DND-41 (cell line): ENCODE measurements at regions not wholly inside any gene's neighbourhood (a gene's known extent, or its start where the extent isn't known, plus 50 kb on each side); places are given as distances from the start of the nearest gene placed in this dataset.

Source experiments
- ATAC-seq: fragments of 200-7000 bp; cut with Tn5 transposase; 3 replicates; pipeline ENCODE4 v1.9.1; 2021; ENCODE audit warnings: low read depth; ENCODE audit not compliant: insufficient read depth
- DNase-seq: peaks from one replicate; pipeline ENCODE4 v3.0.0-alpha.2; 2020
- H2AFZ ChIP-seq: 2 replicates; pipeline ENCODE4 v1.6.0; 2012; ENCODE audit warnings: low read depth, low read length
- H3K27ac ChIP-seq: 2 replicates; pipeline ENCODE4 v1.5.1; 2012; ENCODE audit warnings: low read length, inconsistent platforms
- H3K27me3 ChIP-seq: fragments of 200-600 bp; sonication (generic); 2 replicates; pipeline ENCODE4 v1.6.0; 2012; ENCODE audit warnings: low read length, mild to moderate bottlenecking, inconsistent platforms; ENCODE audit not compliant: insufficient read depth, poor library complexity
- H3K36me3 ChIP-seq: 2 replicates; pipeline ENCODE4 v1.5.1; 2012; ENCODE audit warnings: low read length, inconsistent platforms; ENCODE audit not compliant: insufficient read depth
- H3K4me1 ChIP-seq: 2 replicates; pipeline ENCODE4 v1.5.1; 2012; ENCODE audit warnings: mild to moderate bottlenecking, low read length; ENCODE audit not compliant: insufficient read depth
- H3K4me2 ChIP-seq: 2 replicates; pipeline ENCODE4 v1.6.0; 2012; ENCODE audit warnings: mild to moderate bottlenecking, moderate library complexity, low read length, inconsistent platforms; ENCODE audit not compliant: insufficient read depth
- H3K4me3 ChIP-seq, 2 experiments: fragments of 200-600 bp in 1 of 2; shearing (Covaris generic) in 1 of 2; 2 replicates each; pipeline ENCODE4 v1.5.1; 2012 to 2016; ENCODE audit warnings: inconsistent platforms in 2 of 2, low read length in 2 of 2, mild to moderate bottlenecking in 2 of 2, low read depth in 1 of 2, moderate library complexity in 1 of 2
- H3K79me2 ChIP-seq: 2 replicates; pipeline ENCODE4 v1.6.0; 2012; ENCODE audit warnings: low read length, inconsistent platforms; ENCODE audit not compliant: insufficient read depth
- H3K9ac ChIP-seq: 2 replicates; pipeline ENCODE4 v1.6.0; 2012; ENCODE audit warnings: low read depth, mild to moderate bottlenecking, inconsistent platforms, low read length, moderate library complexity
- H3K9me3 ChIP-seq: 2 replicates; pipeline ENCODE4 v1.5.1; 2012; ENCODE audit warnings: low read length, moderate library complexity, mild to moderate bottlenecking, inconsistent platforms; ENCODE audit not compliant: insufficient read depth, severe bottlenecking
- H4K20me1 ChIP-seq: 2 replicates; pipeline ENCODE4 v1.6.0; 2012; ENCODE audit warnings: low read length; ENCODE audit not compliant: insufficient read depth
- CTCF ChIP-seq: IDR thresholded peaks from 2 replicates; pipeline ENCODE4 v1.5.1; 2012; ENCODE audit warnings: borderline replicate concordance, low read length, moderate library complexity, mild to moderate bottlenecking; ENCODE audit not compliant: poor library complexity, severe bottlenecking; ENCODE audit errors: extremely low read depth
- EZH2 ChIP-seq: IDR thresholded peaks from 3 replicates; pipeline ENCODE4 v1.6.1; 2012; ENCODE audit warnings: borderline replicate concordance, low read depth, mild to moderate bottlenecking, moderate library complexity, low read length, inconsistent platforms; ENCODE audit not compliant: severe bottlenecking

- Histone ChIP-seq H4K20me1 (no peaks in the 10 kb centered on the region), H3K4me3 (no peak overlapping the region), H3K9ac (no peak overlapping the region), H3K4me1 (no peaks in the 10 kb centered on the region), H3K4me2 (no peak overlapping the region), H2AFZ (no peak overlapping the region), H3K79me2 (no peaks in the 10 kb centered on the region), H3K27me3 (peaks cover 3% of the 10 kb centered on the region), H3K27ac (no peak overlapping the region), H3K36me3 (no peaks in the 10 kb centered on the region), H3K9me3 (no peaks in the 10 kb centered on the region)
- no peak for DNase-seq
- ATAC-seq, result no peak
- TF ChIP-seq EZH2 (no peak), CTCF (no peak)
These were observed 260.2 kb downstream of the DTWD2 start for GRCh38 chr5:118728191-118728590.

- no peak overlapping the region for H3K4me2 ChIP-seq
- no peaks in the 10 kb centered on the region for H3K36me3 ChIP-seq
- TF ChIP-seq CTCF (no peak), EZH2 (no peak)
- ATAC-seq (no peak), DNase-seq (no peak)
- H3K9ac ChIP-seq, result no peak overlapping the region
- no peaks in the 10 kb centered on the region for H3K4me1 ChIP-seq
- no peak overlapping the region for H2AFZ ChIP-seq
- H3K79me2 ChIP-seq, result no peaks in the 10 kb centered on the region
- no peaks in the 10 kb centered on the region for H4K20me1 ChIP-seq
- no peak overlapping the region for H3K27ac ChIP-seq
- no peaks in the 10 kb centered on the region for H3K9me3 ChIP-seq
- H3K27me3 ChIP-seq, result peaks cover 3% of the 10 kb centered on the region
- H3K4me3 ChIP-seq, result no peak overlapping the region
These were observed 261.5 kb downstream of the DTWD2 start for GRCh38 chr5:118726891-118727290.

- Histone ChIP-seq H3K27ac (no peak overlapping the region), H3K4me1 (no peaks in the 10 kb centered on the region), H4K20me1 (no peaks in the 10 kb centered on the region), H3K4me2 (no peak overlapping the region), H2AFZ (no peak overlapping the region), H3K27me3 (peaks cover 3% of the 10 kb centered on the region), H3K9me3 (no peaks in the 10 kb centered on the region), H3K9ac (no peak overlapping the region), H3K4me3 (no peak overlapping the region), H3K79me2 (no peaks in the 10 kb centered on the region), H3K36me3 (no peaks in the 10 kb centered on the region)
- DNase-seq, result no peak
- TF ChIP-seq EZH2, result no peak
- TF ChIP-seq CTCF, result no peak
- ATAC-seq, result no peak
These were observed 265.4 kb downstream of the DTWD2 start for GRCh38 chr5:118723021-118723338.
